GM23338 (cell line): ENCODE measurements at regions not wholly inside any gene's neighbourhood (a gene's known extent, or its start where the extent isn't known, plus 50 kb on each side); places are given as distances from the start of the nearest gene placed in this dataset.

Source experiments
- ATAC-seq: fragments of 200-7000 bp; cut with Tn5 transposase; 3 replicates; pipeline ENCODE4 v1.9.1; 2020
- DNase-seq: peaks from one replicate; pipeline ENCODE4 v3.0.0-alpha.2; 2015; ENCODE audit warnings: low spot score
- H2AFZ ChIP-seq: fragments of 200-600 bp; sonication (generic); 2 replicates; pipeline ENCODE4 v1.8.0; 2016; ENCODE audit warnings: antibody characterized with exemption, mild to moderate bottlenecking, moderate library complexity
- H3F3A ChIP-seq: fragments of 200-600 bp; sonication (generic); replicated peaks from 2 replicates; pipeline ENCODE4 v1.8.0; 2017; ENCODE audit warnings: antibody characterized with exemption, mixed run types, low read depth
- H3K27ac ChIP-seq: fragments of 200-600 bp; sonication (generic); 2 replicates; pipeline ENCODE4 v1.6.1; 2016; ENCODE audit warnings: low read depth
- H3K27me3 ChIP-seq: fragments of 200-600 bp; sonication (generic); 2 replicates; pipeline ENCODE4 v1.8.0; 2016; ENCODE audit warnings: mild to moderate bottlenecking, mixed run types, moderate library complexity; ENCODE audit not compliant: insufficient read depth
- H3K36me3 ChIP-seq: fragments of 200-600 bp; sonication (generic); 2 replicates; pipeline ENCODE4 v1.8.0; 2016; ENCODE audit warnings: mild to moderate bottlenecking; ENCODE audit not compliant: insufficient read depth
- H3K4me1 ChIP-seq: fragments of 200-600 bp; sonication (generic); 2 replicates; pipeline ENCODE4 v1.8.0; 2016; ENCODE audit warnings: mild to moderate bottlenecking, moderate library complexity; ENCODE audit not compliant: insufficient read depth
- H3K4me2 ChIP-seq: fragments of 200-600 bp; sonication (generic); 2 replicates; pipeline ENCODE4 v1.7.1; 2017; ENCODE audit warnings: mixed run types
- H3K4me3 ChIP-seq: fragments of 200-600 bp; sonication (generic); 2 replicates; pipeline ENCODE4 v1.6.1; 2016; ENCODE audit warnings: mixed run types
- H3K79me2 ChIP-seq: fragments of 200-600 bp; sonication (generic); replicated peaks from 2 replicates; pipeline ENCODE4 v1.8.0; 2017; ENCODE audit warnings: mild to moderate bottlenecking; ENCODE audit not compliant: insufficient read depth
- H3K9me2 ChIP-seq: fragments of 200-600 bp; sonication (generic); 2 replicates; pipeline ENCODE4 v1.8.0; 2017; ENCODE audit not compliant: insufficient read depth
- H4K20me1 ChIP-seq: fragments of 200-600 bp; sonication (generic); replicated peaks from 2 replicates; pipeline ENCODE4 v1.8.0; 2017; ENCODE audit warnings: mild to moderate bottlenecking; ENCODE audit not compliant: insufficient read depth
- H3K27ac Mint-ChIP-seq: 2 replicates; pipeline ENCODE4 v1.8.0; 2020; ENCODE audit warnings: inconsistent platforms, mild to moderate bottlenecking, moderate library complexity, mixed read lengths
- H3K27me3 Mint-ChIP-seq: 3 replicates; pipeline ENCODE4 v1.8.0; 2022; ENCODE audit warnings: low read depth, mild to moderate bottlenecking, moderate library complexity, mixed read lengths, inconsistent platforms; ENCODE audit not compliant: insufficient read depth, poor library complexity
- H3K36me3 Mint-ChIP-seq: 3 replicates; pipeline ENCODE4 v1.8.0; 2021; ENCODE audit warnings: low read depth, mild to moderate bottlenecking, inconsistent platforms, moderate library complexity, mixed read lengths
- H3K4me1 Mint-ChIP-seq: 3 replicates; pipeline ENCODE4 v1.8.0; 2020; ENCODE audit warnings: mild to moderate bottlenecking, inconsistent platforms, mixed read lengths
- H3K4me3 Mint-ChIP-seq: 3 replicates; pipeline ENCODE4 v1.8.0; 2021; ENCODE audit warnings: moderate library complexity, mild to moderate bottlenecking, inconsistent platforms, mixed read lengths
- H3K9me3 Mint-ChIP-seq: 3 replicates; pipeline ENCODE4 v1.8.0; 2020; ENCODE audit warnings: moderate library complexity, mild to moderate bottlenecking, inconsistent platforms, mixed read lengths
- CREB1 ChIP-seq: fragments of 250-450 bp; sonication (Bioruptor Pico); IDR thresholded peaks from 2 replicates; pipeline ENCODE4 v1.5.0; 2020; ENCODE audit warnings: low read depth, mild to moderate bottlenecking, moderate library complexity
- EZH2phosphoT487 ChIP-seq: fragments of 200-600 bp; sonication (generic); IDR thresholded peaks from one replicate; pipeline ENCODE4 v1.8.1; 2018; ENCODE audit warnings: antibody characterized with exemption; ENCODE audit not compliant: unreplicated experiment
- JUNB ChIP-seq: IDR thresholded peaks from one replicate; pipeline ENCODE4 v1.6.1; 2016; ENCODE audit warnings: antibody characterized with exemption; ENCODE audit not compliant: unreplicated experiment
- REST ChIP-seq: IDR thresholded peaks from one replicate; pipeline ENCODE4 v1.6.1; 2018; ENCODE audit warnings: antibody characterized with exemption; ENCODE audit not compliant: unreplicated experiment
- ZNF114 ChIP-seq: fragments of 250-450 bp; sonication (Bioruptor Pico); IDR thresholded peaks from 2 replicates; pipeline ENCODE4 v1.5.0; 2020; ENCODE audit warnings: mild to moderate bottlenecking, moderate library complexity
- ZNF331 ChIP-seq: fragments of 250-450 bp; sonication (Bioruptor Pico); IDR thresholded peaks from 2 replicates; pipeline ENCODE4 v1.5.0; 2020; ENCODE audit warnings: low read depth, mild to moderate bottlenecking, moderate library complexity
- TF ChIP-seq, protein P1 (sequence below): fragments of 250-450 bp; sonication (Bioruptor Pico); IDR thresholded peaks from 2 replicates; pipeline ENCODE4 v1.5.0; 2020; ENCODE audit warnings: mild to moderate bottlenecking, moderate library complexity
- TF ChIP-seq, protein P2 (sequence below), 2 experiments: fragments of 200-600 bp in 1 of 2; sonication (generic) in 1 of 2; conservative IDR thresholded peaks; 2 replicates each; pipeline versions ENCODE4 v1.5.1 to v1.6.1; 2016 to 2017; ENCODE audit warnings: antibody characterized with exemption in 2 of 2, low read depth in 2 of 2, mild to moderate bottlenecking in 2 of 2, moderate library complexity in 1 of 2
- TF ChIP-seq, protein P3 (sequence below): IDR thresholded peaks from 2 replicates; pipeline ENCODE4 v1.6.1; 2016; ENCODE audit warnings: antibody characterized with exemption

DNA sequence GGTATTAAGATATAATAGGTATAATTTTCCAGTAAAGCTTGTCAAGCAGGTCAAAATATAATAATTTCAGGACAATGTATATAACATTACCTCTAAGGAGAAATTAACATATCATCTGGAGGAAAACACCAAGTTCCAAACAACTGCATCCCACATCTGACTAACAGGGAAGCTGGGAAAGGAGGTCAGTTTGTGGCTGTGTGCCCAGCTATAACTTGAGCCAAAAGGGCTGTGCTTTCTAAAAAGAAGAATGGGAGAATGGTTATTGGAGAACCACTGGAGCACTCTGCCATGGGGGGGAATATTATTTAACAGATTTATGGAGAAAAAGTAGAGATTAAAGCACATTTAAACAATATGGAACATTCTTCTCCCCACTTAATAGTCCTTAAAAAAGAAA is 390.6 kb upstream of the PKDCC start:
- Histone ChIP-seq H3K9me2 (peaks cover 5% of the 10 kb centered on the region; the same call in 1 of the 2 replicates), H3K79me2 (no peaks in the 10 kb centered on the region), H3K27ac (no peak overlapping the region), H3F3A (no peaks in the 10 kb centered on the region), H3K4me3 (no peak overlapping the region), H2AFZ (no peak overlapping the region), H3K36me3 (no peaks in the 10 kb centered on the region), H4K20me1 (no peaks in the 10 kb centered on the region), H3K4me1 (no peaks in the 10 kb centered on the region), H3K27me3 (no peaks in the 10 kb centered on the region), H3K4me2 (no peak overlapping the region)
- H3K27ac Mint-ChIP-seq, result no peak overlapping the region
- H3K36me3 Mint-ChIP-seq, result no peaks in the 10 kb centered on the region; the same call in 2 of the 3 replicates
- no peak overlapping the region for H3K4me3 Mint-ChIP-seq
- H3K9me3 Mint-ChIP-seq, result no peaks in the 10 kb centered on the region; the same call in 1 of the 3 replicates
- no peaks in the 10 kb centered on the region for H3K4me1 Mint-ChIP-seq
- no peak for DNase-seq
- no peaks in the 10 kb centered on the region for H3K27me3 Mint-ChIP-seq
- no peak for TF ChIP-seq JUNB
- no peak for TF ChIP-seq CREB1 (CRISPR knock-in tag)
- TF ChIP-seq REST, result no peak
- ATAC-seq, result no peak

- Histone ChIP-seq H3K4me3 (no peak overlapping the region), H3F3A (no peaks in the 10 kb centered on the region), H3K4me2 (no peak overlapping the region), H3K27ac (no peak overlapping the region), H4K20me1 (no peaks in the 10 kb centered on the region), H2AFZ (no peak overlapping the region), H3K9me2 (no peaks in the 10 kb centered on the region), H3K79me2 (no peaks in the 10 kb centered on the region), H3K36me3 (no peaks in the 10 kb centered on the region), H3K27me3 (no peaks in the 10 kb centered on the region), H3K4me1 (peaks cover 8% of the 10 kb centered on the region)
- Mint-ChIP-seq H3K9me3 (no peaks in the 10 kb centered on the region; the same call in 1 of the 3 replicates), H3K4me1 (peaks cover 7% of the 10 kb centered on the region), H3K36me3 (no peaks in the 10 kb centered on the region; the same call in 2 of the 3 replicates), H3K27me3 (no peaks in the 10 kb centered on the region), H3K4me3 (no peak overlapping the region), H3K27ac (no peak overlapping the region)
- no peak for ATAC-seq
- no peak for DNase-seq
- TF ChIP-seq, protein P1, sequence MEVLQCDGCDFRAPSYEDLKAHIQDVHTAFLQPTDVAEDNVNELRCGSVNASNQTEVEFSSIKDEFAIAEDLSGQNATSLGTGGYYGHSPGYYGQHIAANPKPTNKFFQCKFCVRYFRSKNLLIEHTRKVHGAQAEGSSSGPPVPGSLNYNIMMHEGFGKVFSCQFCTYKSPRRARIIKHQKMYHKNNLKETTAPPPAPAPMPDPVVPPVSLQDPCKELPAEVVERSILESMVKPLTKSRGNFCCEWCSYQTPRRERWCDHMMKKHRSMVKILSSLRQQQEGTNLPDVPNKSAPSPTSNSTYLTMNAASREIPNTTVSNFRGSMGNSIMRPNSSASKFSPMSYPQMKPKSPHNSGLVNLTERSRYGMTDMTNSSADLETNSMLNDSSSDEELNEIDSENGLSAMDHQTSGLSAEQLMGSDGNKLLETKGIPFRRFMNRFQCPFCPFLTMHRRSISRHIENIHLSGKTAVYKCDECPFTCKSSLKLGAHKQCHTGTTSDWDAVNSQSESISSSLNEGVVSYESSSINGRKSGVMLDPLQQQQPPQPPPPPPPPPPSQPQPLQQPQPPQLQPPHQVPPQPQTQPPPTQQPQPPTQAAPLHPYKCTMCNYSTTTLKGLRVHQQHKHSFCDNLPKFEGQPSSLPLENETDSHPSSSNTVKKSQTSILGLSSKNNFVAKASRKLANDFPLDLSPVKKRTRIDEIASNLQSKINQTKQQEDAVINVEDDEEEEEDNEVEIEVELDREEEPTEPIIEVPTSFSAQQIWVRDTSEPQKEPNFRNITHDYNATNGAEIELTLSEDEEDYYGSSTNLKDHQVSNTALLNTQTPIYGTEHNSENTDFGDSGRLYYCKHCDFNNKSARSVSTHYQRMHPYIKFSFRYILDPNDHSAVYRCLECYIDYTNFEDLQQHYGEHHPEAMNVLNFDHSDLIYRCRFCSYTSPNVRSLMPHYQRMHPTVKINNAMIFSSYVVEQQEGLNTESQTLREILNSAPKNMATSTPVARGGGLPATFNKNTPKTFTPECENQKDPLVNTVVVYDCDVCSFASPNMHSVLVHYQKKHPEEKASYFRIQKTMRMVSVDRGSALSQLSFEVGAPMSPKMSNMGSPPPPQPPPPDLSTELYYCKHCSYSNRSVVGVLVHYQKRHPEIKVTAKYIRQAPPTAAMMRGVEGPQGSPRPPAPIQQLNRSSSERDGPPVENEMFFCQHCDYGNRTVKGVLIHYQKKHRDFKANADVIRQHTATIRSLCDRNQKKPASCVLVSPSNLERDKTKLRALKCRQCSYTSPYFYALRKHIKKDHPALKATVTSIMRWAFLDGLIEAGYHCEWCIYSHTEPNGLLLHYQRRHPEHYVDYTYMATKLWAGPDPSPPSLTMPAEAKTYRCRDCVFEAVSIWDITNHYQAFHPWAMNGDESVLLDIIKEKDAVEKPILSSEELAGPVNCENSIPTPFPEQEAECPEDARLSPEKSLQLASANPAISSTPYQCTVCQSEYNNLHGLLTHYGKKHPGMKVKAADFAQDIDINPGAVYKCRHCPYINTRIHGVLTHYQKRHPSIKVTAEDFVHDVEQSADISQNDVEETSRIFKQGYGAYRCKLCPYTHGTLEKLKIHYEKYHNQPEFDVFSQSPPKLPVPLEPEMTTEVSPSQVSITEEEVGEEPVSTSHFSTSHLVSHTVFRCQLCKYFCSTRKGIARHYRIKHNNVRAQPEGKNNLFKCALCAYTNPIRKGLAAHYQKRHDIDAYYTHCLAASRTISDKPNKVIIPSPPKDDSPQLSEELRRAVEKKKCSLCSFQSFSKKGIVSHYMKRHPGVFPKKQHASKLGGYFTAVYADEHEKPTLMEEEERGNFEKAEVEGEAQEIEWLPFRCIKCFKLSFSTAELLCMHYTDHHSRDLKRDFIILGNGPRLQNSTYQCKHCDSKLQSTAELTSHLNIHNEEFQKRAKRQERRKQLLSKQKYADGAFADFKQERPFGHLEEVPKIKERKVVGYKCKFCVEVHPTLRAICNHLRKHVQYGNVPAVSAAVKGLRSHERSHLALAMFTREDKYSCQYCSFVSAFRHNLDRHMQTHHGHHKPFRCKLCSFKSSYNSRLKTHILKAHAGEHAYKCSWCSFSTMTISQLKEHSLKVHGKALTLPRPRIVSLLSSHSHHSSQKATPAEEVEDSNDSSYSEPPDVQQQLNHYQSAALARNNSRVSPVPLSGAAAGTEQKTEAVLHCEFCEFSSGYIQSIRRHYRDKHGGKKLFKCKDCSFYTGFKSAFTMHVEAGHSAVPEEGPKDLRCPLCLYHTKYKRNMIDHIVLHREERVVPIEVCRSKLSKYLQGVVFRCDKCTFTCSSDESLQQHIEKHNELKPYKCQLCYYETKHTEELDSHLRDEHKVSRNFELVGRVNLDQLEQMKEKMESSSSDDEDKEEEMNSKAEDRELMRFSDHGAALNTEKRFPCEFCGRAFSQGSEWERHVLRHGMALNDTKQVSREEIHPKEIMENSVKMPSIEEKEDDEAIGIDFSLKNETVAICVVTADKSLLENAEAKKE (CRISPR knock-in tag), result no peak
- TF ChIP-seq, protein P2, sequence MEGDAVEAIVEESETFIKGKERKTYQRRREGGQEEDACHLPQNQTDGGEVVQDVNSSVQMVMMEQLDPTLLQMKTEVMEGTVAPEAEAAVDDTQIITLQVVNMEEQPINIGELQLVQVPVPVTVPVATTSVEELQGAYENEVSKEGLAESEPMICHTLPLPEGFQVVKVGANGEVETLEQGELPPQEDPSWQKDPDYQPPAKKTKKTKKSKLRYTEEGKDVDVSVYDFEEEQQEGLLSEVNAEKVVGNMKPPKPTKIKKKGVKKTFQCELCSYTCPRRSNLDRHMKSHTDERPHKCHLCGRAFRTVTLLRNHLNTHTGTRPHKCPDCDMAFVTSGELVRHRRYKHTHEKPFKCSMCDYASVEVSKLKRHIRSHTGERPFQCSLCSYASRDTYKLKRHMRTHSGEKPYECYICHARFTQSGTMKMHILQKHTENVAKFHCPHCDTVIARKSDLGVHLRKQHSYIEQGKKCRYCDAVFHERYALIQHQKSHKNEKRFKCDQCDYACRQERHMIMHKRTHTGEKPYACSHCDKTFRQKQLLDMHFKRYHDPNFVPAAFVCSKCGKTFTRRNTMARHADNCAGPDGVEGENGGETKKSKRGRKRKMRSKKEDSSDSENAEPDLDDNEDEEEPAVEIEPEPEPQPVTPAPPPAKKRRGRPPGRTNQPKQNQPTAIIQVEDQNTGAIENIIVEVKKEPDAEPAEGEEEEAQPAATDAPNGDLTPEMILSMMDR (conservative IDR thresholded peaks at IDR 0.05; ENCODE audit: low read depth in 2 of 2), result no peak
- TF ChIP-seq ZNF331 (CRISPR knock-in tag), result no peak
- no peak for TF ChIP-seq ZNF114 (CRISPR knock-in tag)
- TF ChIP-seq, protein P3, sequence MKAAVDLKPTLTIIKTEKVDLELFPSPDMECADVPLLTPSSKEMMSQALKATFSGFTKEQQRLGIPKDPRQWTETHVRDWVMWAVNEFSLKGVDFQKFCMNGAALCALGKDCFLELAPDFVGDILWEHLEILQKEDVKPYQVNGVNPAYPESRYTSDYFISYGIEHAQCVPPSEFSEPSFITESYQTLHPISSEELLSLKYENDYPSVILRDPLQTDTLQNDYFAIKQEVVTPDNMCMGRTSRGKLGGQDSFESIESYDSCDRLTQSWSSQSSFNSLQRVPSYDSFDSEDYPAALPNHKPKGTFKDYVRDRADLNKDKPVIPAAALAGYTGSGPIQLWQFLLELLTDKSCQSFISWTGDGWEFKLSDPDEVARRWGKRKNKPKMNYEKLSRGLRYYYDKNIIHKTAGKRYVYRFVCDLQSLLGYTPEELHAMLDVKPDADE, result no peak
- TF ChIP-seq JUNB, result no peak
- no peak for TF ChIP-seq CREB1 (CRISPR knock-in tag)
- TF ChIP-seq EZH2phosphoT487, result no peak
Measured at GRCh38 chr2:41659758-41660157, 388.1 kb upstream of the PKDCC start.
